ENCODE measurements at regions not wholly inside any gene's neighbourhood (a gene's known extent, or its start where the extent isn't known, plus 50 kb on each side); places are given as distances from the start of the nearest gene placed in this dataset.
A peak's percentile ranks its signal among the peaks of the same experiment; 100 is the strongest.
"Not testable (repeated sequence)": the region's sequence is repeated elsewhere in the genome, so short reads cannot be mapped to it uniquely, and the experiment has no call there.

- peak; percentile 56 for DNase-seq (ENCODE audit: low read depth)
- H3K4me3 ChIP-seq (ENCODE audit: low read depth, low read length): no peak overlapping the region
- no peak for TF ChIP-seq MYC (IDR thresholded peaks at IDR 0.05; ENCODE audit: low read depth, low read length)
- TF ChIP-seq, protein P1, sequence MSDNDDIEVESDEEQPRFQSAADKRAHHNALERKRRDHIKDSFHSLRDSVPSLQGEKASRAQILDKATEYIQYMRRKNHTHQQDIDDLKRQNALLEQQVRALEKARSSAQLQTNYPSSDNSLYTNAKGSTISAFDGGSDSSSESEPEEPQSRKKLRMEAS (IDR thresholded peaks at IDR 0.05; ENCODE audit: low read depth, low read length): no peak
- no peak for TF ChIP-seq CTCF (IDR thresholded peaks at IDR 0.05; ENCODE audit: low read depth, low read length)
- TF ChIP-seq POLR2A (IDR thresholded peaks at IDR 0.05; ENCODE audit: extremely low read depth, insufficient read length): no peak
Measured at GRCh38 chr11:13216711-13217075, 60.9 kb upstream of the BMAL1 start.

DNA sequence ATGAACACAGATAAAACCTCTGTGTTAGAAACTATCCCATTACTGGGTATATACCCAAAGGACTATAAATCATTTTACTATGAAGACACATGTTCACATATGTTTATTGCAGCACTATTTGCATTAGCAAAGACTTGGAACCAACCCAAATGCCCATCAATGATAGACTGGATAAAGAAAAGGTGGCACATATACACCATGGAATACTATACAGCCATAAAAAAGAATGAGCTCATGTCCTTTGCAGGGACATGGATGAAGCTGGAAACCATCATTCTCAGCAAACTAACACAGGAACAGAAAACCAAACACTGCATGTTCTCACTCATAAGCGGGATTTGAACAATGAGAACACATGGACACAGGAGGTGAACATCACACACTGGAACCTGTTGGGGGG is 58.9 kb upstream of the BMAL1 start:
- not testable (repeated sequence) for DNase-seq (ENCODE audit: low read depth); H3K4me3 ChIP-seq (ENCODE audit: low read depth, low read length)

GRCh38 chr11:13220148-13220547 is 57.4 kb upstream of the BMAL1 start:
- H3K4me3 ChIP-seq (ENCODE audit: low read depth, low read length): no peak overlapping the region
- DNase-seq (ENCODE audit: low read depth): no peak
- TF ChIP-seq CTCF (IDR thresholded peaks at IDR 0.05; ENCODE audit: low read depth, low read length): no peak
- no peak for TF ChIP-seq POLR2A (IDR thresholded peaks at IDR 0.05; ENCODE audit: extremely low read depth, insufficient read length)
- TF ChIP-seq, protein P1 (IDR thresholded peaks at IDR 0.05; ENCODE audit: low read depth, low read length): no peak
- no peak for TF ChIP-seq MYC (IDR thresholded peaks at IDR 0.05; ENCODE audit: low read depth, low read length)

GRCh38 chr11:13221722-13222121 is 55.9 kb upstream of the BMAL1 start:
- DNase-seq (ENCODE audit: low read depth): no peak
- H3K4me3 ChIP-seq (ENCODE audit: low read depth, low read length): no peak overlapping the region
- TF ChIP-seq POLR2A (IDR thresholded peaks at IDR 0.05; ENCODE audit: extremely low read depth, insufficient read length): no peak
- TF ChIP-seq CTCF (IDR thresholded peaks at IDR 0.05; ENCODE audit: low read depth, low read length): no peak
- TF ChIP-seq, protein P1 (IDR thresholded peaks at IDR 0.05; ENCODE audit: low read depth, low read length): no peak
- TF ChIP-seq MYC (IDR thresholded peaks at IDR 0.05; ENCODE audit: low read depth, low read length): no peak

DNA sequence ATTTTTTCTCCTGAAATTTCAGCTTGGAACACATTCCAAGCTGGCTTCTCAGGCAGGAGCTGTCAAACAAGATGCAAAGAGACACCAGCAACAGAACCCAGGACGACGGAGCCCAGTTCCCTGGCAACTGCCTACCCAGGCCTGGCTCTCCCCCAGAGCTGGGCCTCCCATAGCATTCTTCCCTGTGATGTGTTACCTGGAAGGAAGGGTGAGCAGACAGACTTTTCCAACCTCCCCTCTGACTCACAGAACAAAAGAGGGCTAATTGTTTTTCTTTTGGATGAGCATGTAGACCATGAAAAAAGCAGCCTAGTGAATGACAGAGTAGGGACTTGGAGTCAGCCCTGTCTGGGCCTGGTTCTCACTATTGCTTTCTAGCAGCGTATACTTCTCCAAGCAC is 55.3 kb upstream of the BMAL1 start:
- TF ChIP-seq CTCF (IDR thresholded peaks at IDR 0.05; ENCODE audit: low read depth, low read length): no peak
- TF ChIP-seq, protein P1 (IDR thresholded peaks at IDR 0.05; ENCODE audit: low read depth, low read length): no peak
- no peak overlapping the region for H3K4me3 ChIP-seq (ENCODE audit: low read depth, low read length)
- no peak for DNase-seq (ENCODE audit: low read depth)

- TF ChIP-seq CTCF (IDR thresholded peaks at IDR 0.05; ENCODE audit: low read depth, low read length) (no peak), POLR2A (IDR thresholded peaks at IDR 0.05; ENCODE audit: extremely low read depth, insufficient read length) (no peak), MYC (IDR thresholded peaks at IDR 0.05; ENCODE audit: low read depth, low read length) (no peak)
- TF ChIP-seq, protein P1 (IDR thresholded peaks at IDR 0.05; ENCODE audit: low read depth, low read length): no peak
- DNase-seq (ENCODE audit: low read depth): no peak
- no peak overlapping the region for H3K4me3 ChIP-seq (ENCODE audit: low read depth, low read length)
Measured at GRCh38 chr11:13223112-13223511, 54.5 kb upstream of the BMAL1 start.
